Activated CD8-positive, alpha-beta T cell treated with anti-CD3 and anti-CD28 coated beads, Interleukin-2, amount 10 ng/mL, durations not matched to agents 7 days and 5 days (primary cell): ENCODE measurements at regions not wholly inside any gene's neighbourhood (a gene's known extent, or its start where the extent isn't known, plus 50 kb on each side); places are given as distances from the start of the nearest gene placed in this dataset.
"Not testable (repeated sequence)": the region's sequence is repeated elsewhere in the genome, so short reads cannot be mapped to it uniquely, and the experiment has no call there.

ENCODE experiments used
- ATAC-seq: fragments of 150-1000 bp; cut with Tn5 transposase; one replicate; pipeline ENCODE4 v1.10.0; 2021; ENCODE audit warnings: moderate library complexity
- CTCF ChIA-PET: fragments of 350-600 bp; sonication (Branson Sonifier 250); formaldehyde crosslinking; loops from one replicate; lab custom pipeline; 2021; ENCODE audit warnings: antibody characterized with exemption; lab: Charles Lee
- POLR2A ChIA-PET: fragments of 350-600 bp; sonication (Branson Sonifier 250); formaldehyde crosslinking; loops from one replicate; lab custom pipeline; 2021; ENCODE audit warnings: antibody characterized with exemption; lab: Charles Lee
- DNase-seq: peaks from one replicate; pipeline ENCODE4 v3.0.0-alpha.2; 2020
- H3K27ac Mint-ChIP-seq: one replicate; pipeline ENCODE4 v1.8.0; 2021; ENCODE audit warnings: mild to moderate bottlenecking, mixed read lengths
- H3K27me3 Mint-ChIP-seq: one replicate; pipeline ENCODE4 v1.8.0; 2021; ENCODE audit warnings: low read depth, mixed read lengths
- H3K36me3 Mint-ChIP-seq: one replicate; pipeline ENCODE4 v1.8.0; 2021; ENCODE audit warnings: low read depth, mixed read lengths
- H3K4me1 Mint-ChIP-seq: one replicate; pipeline ENCODE4 v1.8.0; 2021; ENCODE audit warnings: low read depth, mixed read lengths
- H3K4me3 Mint-ChIP-seq: one replicate; pipeline ENCODE4 v1.8.0; 2021; ENCODE audit warnings: mild to moderate bottlenecking, mixed read lengths
- H3K9me3 Mint-ChIP-seq: one replicate; pipeline ENCODE4 v1.8.0; 2022; ENCODE audit warnings: mixed read lengths; ENCODE audit not compliant: insufficient read depth

GRCh38 chr15:36052641-36053040 is 506.7 kb upstream of the DPH6 start:
- H3K27ac Mint-ChIP-seq, H3K27me3 Mint-ChIP-seq, CTCF ChIA-PET, H3K4me1 Mint-ChIP-seq, H3K4me3 Mint-ChIP-seq, H3K9me3 Mint-ChIP-seq, POLR2A ChIA-PET, ATAC-seq, DNase-seq, H3K36me3 Mint-ChIP-seq: not testable (repeated sequence)

GRCh38 chr15:36053746-36054145 is 507.8 kb upstream of the DPH6 start:
- Mint-ChIP-seq H3K27me3 (no peaks in the 10 kb centered on the region), H3K36me3 (no peaks in the 10 kb centered on the region), H3K4me3 (no peak overlapping the region), H3K27ac (no peak overlapping the region), H3K4me1 (no peaks in the 10 kb centered on the region), H3K9me3 (no peaks in the 10 kb centered on the region)
- ATAC-seq (no peak), DNase-seq (no peak)
- ChIA-PET POLR2A (no interaction called here), CTCF (no interaction called here)

GRCh38 chr15:36059596-36059995 is 513.6 kb upstream of the DPH6 start:
- POLR2A ChIA-PET, result no interaction called here
- no peaks in the 10 kb centered on the region for H3K27me3 Mint-ChIP-seq
- H3K36me3 Mint-ChIP-seq, result no peaks in the 10 kb centered on the region
- ATAC-seq, result no peak
- H3K4me1 Mint-ChIP-seq, result no peaks in the 10 kb centered on the region
- H3K9me3 Mint-ChIP-seq, result peaks cover 3% of the 10 kb centered on the region
- H3K4me3 Mint-ChIP-seq, result no peak overlapping the region
- no peak overlapping the region for H3K27ac Mint-ChIP-seq
- no peak for DNase-seq
- CTCF ChIA-PET, result no interaction called here

- Mint-ChIP-seq H3K27ac (no peak overlapping the region), H3K4me3 (no peak overlapping the region), H3K9me3 (peaks cover 3% of the 10 kb centered on the region), H3K36me3 (no peaks in the 10 kb centered on the region), H3K27me3 (no peaks in the 10 kb centered on the region), H3K4me1 (no peaks in the 10 kb centered on the region)
- ATAC-seq, result no peak
- ChIA-PET CTCF (no interaction called here), POLR2A (no interaction called here)
- DNase-seq, result no peak
Observed at GRCh38 chr15:36062357-36062756, 516.4 kb upstream of the DPH6 start.

- no peaks in the 10 kb centered on the region for H3K4me1 Mint-ChIP-seq
- no peaks in the 10 kb centered on the region for H3K36me3 Mint-ChIP-seq
- DNase-seq (no peak), ATAC-seq (no peak)
- no peak overlapping the region for H3K4me3 Mint-ChIP-seq
- no peak overlapping the region for H3K27ac Mint-ChIP-seq
- no peaks in the 10 kb centered on the region for H3K27me3 Mint-ChIP-seq
- peaks cover 3% of the 10 kb centered on the region for H3K9me3 Mint-ChIP-seq
- POLR2A ChIA-PET, result no interaction called here
- CTCF ChIA-PET, result no interaction called here
Observed at GRCh38 chr15:36066757-36067156, 512.7 kb upstream of the CDIN1 start.

GRCh38 chr15:36067483-36068274 is 511.7 kb upstream of the CDIN1 start:
- Mint-ChIP-seq H3K36me3 (no peaks in the 10 kb centered on the region), H3K27me3 (no peaks in the 10 kb centered on the region), H3K9me3 (peaks cover 3% of the 10 kb centered on the region), H3K4me1 (no peaks in the 10 kb centered on the region), H3K27ac (no peak overlapping the region), H3K4me3 (no peak overlapping the region)
- ChIA-PET POLR2A (no interaction called here), CTCF (no interaction called here)
- ATAC-seq, result no peak
- no peak for DNase-seq

- POLR2A ChIA-PET, result no interaction called here
- Mint-ChIP-seq H3K27ac (no peak overlapping the region), H3K36me3 (no peaks in the 10 kb centered on the region), H3K4me1 (no peaks in the 10 kb centered on the region), H3K27me3 (no peaks in the 10 kb centered on the region), H3K9me3 (no peaks in the 10 kb centered on the region), H3K4me3 (no peak overlapping the region)
- CTCF ChIA-PET, result no interaction called here
- no peak for DNase-seq
- ATAC-seq, result no peak
Observed at GRCh38 chr15:36075333-36075732, 504.1 kb upstream of the CDIN1 start.

- Mint-ChIP-seq H3K27me3 (no peaks in the 10 kb centered on the region), H3K36me3 (no peaks in the 10 kb centered on the region), H3K4me1 (no peaks in the 10 kb centered on the region), H3K4me3 (no peak overlapping the region), H3K27ac (no peak overlapping the region), H3K9me3 (peaks cover 6% of the 10 kb centered on the region)
- CTCF ChIA-PET, result no interaction called here
- POLR2A ChIA-PET, result no interaction called here
- DNase-seq, result no peak
- ATAC-seq, result no peak
Observed at GRCh38 chr15:36079021-36079420, 500.4 kb upstream of the CDIN1 start.

GRCh38 chr15:36080759-36081158 is 498.7 kb upstream of the CDIN1 start:
- no peak overlapping the region for H3K27ac Mint-ChIP-seq
- DNase-seq, result no peak
- CTCF ChIA-PET, result no interaction called here
- no peaks in the 10 kb centered on the region for H3K36me3 Mint-ChIP-seq
- no peak overlapping the region for H3K4me3 Mint-ChIP-seq
- POLR2A ChIA-PET, result no interaction called here
- ATAC-seq, result no peak
- peaks cover 6% of the 10 kb centered on the region for H3K9me3 Mint-ChIP-seq
- no peaks in the 10 kb centered on the region for H3K27me3 Mint-ChIP-seq
- no peaks in the 10 kb centered on the region for H3K4me1 Mint-ChIP-seq

- H3K27ac Mint-ChIP-seq, result no peak overlapping the region
- no peaks in the 10 kb centered on the region for H3K27me3 Mint-ChIP-seq
- H3K4me3 Mint-ChIP-seq, result no peak overlapping the region
- no peaks in the 10 kb centered on the region for H3K36me3 Mint-ChIP-seq
- DNase-seq (no peak), ATAC-seq (no peak)
- ChIA-PET CTCF (no interaction called here), POLR2A (no interaction called here)
- H3K4me1 Mint-ChIP-seq, result no peaks in the 10 kb centered on the region
- H3K9me3 Mint-ChIP-seq, result peaks cover 11% of the 10 kb centered on the region
Observed at GRCh38 chr15:36090286-36090946, 489.0 kb upstream of the CDIN1 start.

- no peak for DNase-seq
- Mint-ChIP-seq H3K27ac (no peak overlapping the region), H3K27me3 (no peaks in the 10 kb centered on the region), H3K4me1 (no peaks in the 10 kb centered on the region), H3K36me3 (no peaks in the 10 kb centered on the region), H3K9me3 (peaks cover 8% of the 10 kb centered on the region), H3K4me3 (no peak overlapping the region)
- POLR2A ChIA-PET, result no interaction called here
- CTCF ChIA-PET, result no interaction called here
- no peak for ATAC-seq
Observed at GRCh38 chr15:36106640-36107335, 472.6 kb upstream of the CDIN1 start.

GRCh38 chr15:36108541-36108940 is 470.9 kb upstream of the CDIN1 start:
- ATAC-seq (no peak), DNase-seq (no peak)
- no peak overlapping the region for H3K4me3 Mint-ChIP-seq
- no peaks in the 10 kb centered on the region for H3K4me1 Mint-ChIP-seq
- POLR2A ChIA-PET, result no interaction called here
- no peaks in the 10 kb centered on the region for H3K27me3 Mint-ChIP-seq
- CTCF ChIA-PET, result no interaction called here
- peaks cover 5% of the 10 kb centered on the region for H3K9me3 Mint-ChIP-seq
- H3K27ac Mint-ChIP-seq, result no peak overlapping the region
- no peaks in the 10 kb centered on the region for H3K36me3 Mint-ChIP-seq
